DMS153 treated with DMSO at 0.1 percent for 48 hours (cell line): ENCODE measurements at regions not wholly inside any gene's neighbourhood (a gene's known extent, or its start where the extent isn't known, plus 50 kb on each side); places are given as distances from the start of the nearest gene placed in this dataset.
A peak's percentile ranks its signal among the peaks of the same experiment; 100 is the strongest.

Source experiments
- DNase-seq: peaks from one replicate; lab custom pipeline; 2025; ENCODE audit not compliant: unreplicated experiment; lab: John Stamatoyannopoulos, UW

GRCh38 chr1:184215274-184215925, 163.9 kb downstream of the TSEN15 start:
- no peak for DNase-seq

- DNase-seq = no peak
These were observed 167.0 kb downstream of the TSEN15 start for GRCh38 chr1:184218458-184219075.

GRCh38 chr1:184219414-184219813, 167.4 kb upstream of the C1orf21 start:
- DNase-seq = no peak

- DNase-seq = no peak
These were observed 166.9 kb upstream of the C1orf21 start for GRCh38 chr1:184219883-184220282.

- DNase-seq = no peak
These were observed 165.7 kb upstream of the C1orf21 start for GRCh38 chr1:184221087-184221486.

- DNase-seq = peak; percentile 37
These were observed 164.2 kb upstream of the C1orf21 start for GRCh38 chr1:184222652-184223052.

- DNase-seq = no peak
These were observed 163.6 kb upstream of the C1orf21 start for GRCh38 chr1:184223216-184223615.

- no peak for DNase-seq
These were observed 161.3 kb upstream of the C1orf21 start for GRCh38 chr1:184225283-184226099.

GRCh38 chr1:184226100-184226487, 160.7 kb upstream of the C1orf21 start:
- no peak for DNase-seq

- DNase-seq = no peak
These were observed 158.3 kb upstream of the C1orf21 start for GRCh38 chr1:184228558-184228957.

- DNase-seq = no peak
These were observed 149.2 kb upstream of the C1orf21 start for GRCh38 chr1:184237588-184237987.

GRCh38 chr1:184241446-184241845, 145.4 kb upstream of the C1orf21 start:
- DNase-seq = no peak

- peak; percentile 23 for DNase-seq
These were observed 144.3 kb upstream of the C1orf21 start for GRCh38 chr1:184242507-184242943.

- no peak for DNase-seq
These were observed 141.9 kb upstream of the C1orf21 start for GRCh38 chr1:184244962-184245361.

GRCh38 chr1:184247671-184248070, 139.2 kb upstream of the C1orf21 start:
- DNase-seq = no peak

GRCh38 chr1:184253921-184254320, 132.9 kb upstream of the C1orf21 start:
- no peak for DNase-seq

- no peak for DNase-seq
These were observed 132.0 kb upstream of the C1orf21 start for GRCh38 chr1:184254849-184255248.

GRCh38 chr1:184255560-184255959, 131.3 kb upstream of the C1orf21 start:
- DNase-seq = no peak

- DNase-seq = no peak
These were observed 129.0 kb upstream of the C1orf21 start for GRCh38 chr1:184257873-184258272.

GRCh38 chr1:184258525-184258924, 128.3 kb upstream of the C1orf21 start:
- no peak for DNase-seq

GRCh38 chr1:184260382-184260781, 126.4 kb upstream of the C1orf21 start:
- no peak for DNase-seq

- no peak for DNase-seq
These were observed 124.7 kb upstream of the C1orf21 start for GRCh38 chr1:184262109-184262508.
